Dendritic cell treated with granulocyte-macrophage colony-stimulating factor and Interleukin-4, amounts not matched to agents 40 ng/mL and 50 ng/mL, for 4 days (primary cell): ENCODE measurements at regions not wholly inside any gene's neighbourhood (a gene's known extent, or its start where the extent isn't known, plus 50 kb on each side); places are given as distances from the start of the nearest gene placed in this dataset.

Source experiments
- H3K27ac Mint-ChIP-seq: one replicate; pipeline ENCODE4 v1.8.0; 2022; ENCODE audit warnings: mild to moderate bottlenecking, mixed read lengths
- H3K27me3 Mint-ChIP-seq: one replicate; pipeline ENCODE4 v1.8.0; 2022; ENCODE audit warnings: mild to moderate bottlenecking, mixed read lengths
- H3K36me3 Mint-ChIP-seq: one replicate; pipeline ENCODE4 v1.8.0; 2022; ENCODE audit warnings: low read depth, mixed read lengths
- H3K4me1 Mint-ChIP-seq: one replicate; pipeline ENCODE4 v1.8.0; 2022; ENCODE audit warnings: low read depth, mixed read lengths
- H3K4me3 Mint-ChIP-seq: one replicate; pipeline ENCODE4 v1.8.0; 2022; ENCODE audit warnings: mild to moderate bottlenecking, moderate library complexity, mixed read lengths
- H3K9me3 Mint-ChIP-seq: one replicate; pipeline ENCODE4 v1.8.0; 2022; ENCODE audit warnings: mixed read lengths
- intact Hi-C: fragments of 100-400 bp; cut with micrococcal nuclease; formaldehyde crosslinking; loops from one replicate; pipeline ENCODE4 v1.15.0; 2022

GRCh38 chr2:76274160-76274559, 563.4 kb upstream of the GCFC2 start:
- no peak overlapping the region for H3K4me3 Mint-ChIP-seq
- H3K27ac Mint-ChIP-seq = no peak overlapping the region
- H3K27me3 Mint-ChIP-seq = no peaks in the 10 kb centered on the region
- intact Hi-C loops = no loop called here
- H3K9me3 Mint-ChIP-seq = no peaks in the 10 kb centered on the region
- no peaks in the 10 kb centered on the region for H3K4me1 Mint-ChIP-seq
- H3K36me3 Mint-ChIP-seq = no peaks in the 10 kb centered on the region

GRCh38 chr2:76270096-76270710, 559.5 kb upstream of the GCFC2 start:
- Mint-ChIP-seq H3K36me3 (no peaks in the 10 kb centered on the region), H3K4me3 (no peak overlapping the region), H3K27me3 (no peaks in the 10 kb centered on the region), H3K27ac (no peak overlapping the region), H3K9me3 (no peaks in the 10 kb centered on the region), H3K4me1 (no peaks in the 10 kb centered on the region)
- intact Hi-C loops = no loop called here

- H3K9me3 Mint-ChIP-seq = no peaks in the 10 kb centered on the region
- H3K27me3 Mint-ChIP-seq = no peaks in the 10 kb centered on the region
- H3K4me3 Mint-ChIP-seq = no peak overlapping the region
- intact Hi-C loops = no loop called here
- no peaks in the 10 kb centered on the region for H3K4me1 Mint-ChIP-seq
- H3K27ac Mint-ChIP-seq = no peak overlapping the region
- no peaks in the 10 kb centered on the region for H3K36me3 Mint-ChIP-seq
These were observed 558.3 kb upstream of the GCFC2 start for GRCh38 chr2:76268902-76269620.

- Mint-ChIP-seq H3K4me1 (no peaks in the 10 kb centered on the region), H3K36me3 (no peaks in the 10 kb centered on the region), H3K27me3 (no peaks in the 10 kb centered on the region), H3K9me3 (no peaks in the 10 kb centered on the region), H3K4me3 (no peak overlapping the region), H3K27ac (no peak overlapping the region)
- intact Hi-C loops = no loop called here
These were observed 557.8 kb upstream of the GCFC2 start for GRCh38 chr2:76268484-76268883.

- intact Hi-C loops = no loop called here
- Mint-ChIP-seq H3K36me3 (no peaks in the 10 kb centered on the region), H3K27ac (no peak overlapping the region), H3K27me3 (no peaks in the 10 kb centered on the region), H3K9me3 (no peaks in the 10 kb centered on the region), H3K4me3 (no peak overlapping the region), H3K4me1 (no peaks in the 10 kb centered on the region)
These were observed 547.1 kb upstream of the GCFC2 start for GRCh38 chr2:76257802-76258201.

- intact Hi-C loops = no loop called here
- no peaks in the 10 kb centered on the region for H3K27me3 Mint-ChIP-seq
These were observed 545.9 kb upstream of the GCFC2 start for GRCh38 chr2:76256458-76257088.

GRCh38 chr2:76252704-76253103, 542.0 kb upstream of the GCFC2 start:
- intact Hi-C loops = no loop called here
- Mint-ChIP-seq H3K27me3 (no peaks in the 10 kb centered on the region), H3K27ac (no peak overlapping the region), H3K4me3 (no peak overlapping the region), H3K4me1 (no peaks in the 10 kb centered on the region), H3K9me3 (no peaks in the 10 kb centered on the region), H3K36me3 (no peaks in the 10 kb centered on the region)

More at GRCh38 chr2:76256458-76257088, 545.9 kb upstream of the GCFC2 start:
- Mint-ChIP-seq H3K36me3 (no peaks in the 10 kb centered on the region), H3K4me1 (no peaks in the 10 kb centered on the region), H3K4me3 (no peak overlapping the region), H3K9me3 (no peaks in the 10 kb centered on the region), H3K27ac (no peak overlapping the region)

- Mint-ChIP-seq H3K27me3 (no peaks in the 10 kb centered on the region), H3K4me3 (no peak overlapping the region), H3K4me1 (no peaks in the 10 kb centered on the region), H3K27ac (no peak overlapping the region), H3K9me3 (no peaks in the 10 kb centered on the region), H3K36me3 (no peaks in the 10 kb centered on the region)
- intact Hi-C loops = no loop called here
These were observed 540.6 kb upstream of the GCFC2 start for GRCh38 chr2:76251342-76251741.

- no peak overlapping the region for H3K4me3 Mint-ChIP-seq
- no peaks in the 10 kb centered on the region for H3K27me3 Mint-ChIP-seq
- no peaks in the 10 kb centered on the region for H3K36me3 Mint-ChIP-seq
- no peaks in the 10 kb centered on the region for H3K9me3 Mint-ChIP-seq
- intact Hi-C loops = no loop called here
- no peaks in the 10 kb centered on the region for H3K4me1 Mint-ChIP-seq
- no peak overlapping the region for H3K27ac Mint-ChIP-seq
These were observed 536.3 kb upstream of the GCFC2 start for GRCh38 chr2:76247006-76247405.

GRCh38 chr2:76211991-76212985, 501.6 kb upstream of the GCFC2 start:
- Mint-ChIP-seq H3K4me1 (no peaks in the 10 kb centered on the region), H3K36me3 (no peaks in the 10 kb centered on the region), H3K27me3 (no peaks in the 10 kb centered on the region), H3K9me3 (no peaks in the 10 kb centered on the region), H3K27ac (no peak overlapping the region), H3K4me3 (no peak overlapping the region)
- intact Hi-C loops = no loop called here

- H3K27me3 Mint-ChIP-seq = no peaks in the 10 kb centered on the region
- no peaks in the 10 kb centered on the region for H3K9me3 Mint-ChIP-seq
- no peak overlapping the region for H3K27ac Mint-ChIP-seq
These were observed 499.8 kb upstream of the GCFC2 start for GRCh38 chr2:76210551-76210950.

GRCh38 chr2:76204048-76204447, 493.3 kb upstream of the GCFC2 start:
- no peaks in the 10 kb centered on the region for H3K4me1 Mint-ChIP-seq
- no peaks in the 10 kb centered on the region for H3K27me3 Mint-ChIP-seq
- H3K27ac Mint-ChIP-seq = no peak overlapping the region
- H3K4me3 Mint-ChIP-seq = no peak overlapping the region
- no peaks in the 10 kb centered on the region for H3K36me3 Mint-ChIP-seq
- intact Hi-C loops = no loop called here
- H3K9me3 Mint-ChIP-seq = no peaks in the 10 kb centered on the region

More at GRCh38 chr2:76210551-76210950, 499.8 kb upstream of the GCFC2 start:
- intact Hi-C loops = no loop called here
- Mint-ChIP-seq H3K4me3 (no peak overlapping the region), H3K4me1 (no peaks in the 10 kb centered on the region), H3K36me3 (no peaks in the 10 kb centered on the region)

GRCh38 chr2:76202866-76203265, 492.2 kb upstream of the GCFC2 start:
- H3K4me3 Mint-ChIP-seq = no peak overlapping the region
- no peaks in the 10 kb centered on the region for H3K9me3 Mint-ChIP-seq
- intact Hi-C loops = no loop called here
- H3K36me3 Mint-ChIP-seq = no peaks in the 10 kb centered on the region
- H3K4me1 Mint-ChIP-seq = no peaks in the 10 kb centered on the region
- H3K27me3 Mint-ChIP-seq = no peaks in the 10 kb centered on the region
- H3K27ac Mint-ChIP-seq = no peak overlapping the region
